HG02610 (cell line): ENCODE measurements at regions not wholly inside any gene's neighbourhood (a gene's known extent, or its start where the extent isn't known, plus 50 kb on each side); places are given as distances from the start of the nearest gene placed in this dataset.
"Not testable (repeated sequence)": the region's sequence is repeated elsewhere in the genome, so short reads cannot be mapped to it uniquely, and the experiment has no call there.

Experiments used
- ATAC-seq: cut with Tn5 transposase; IDR thresholded peaks from one replicate; pipeline ENCODE4 v1.9.1; 2021; ENCODE audit warnings: mild to moderate bottlenecking, moderate library complexity; ENCODE audit not compliant: unreplicated experiment

DNA sequence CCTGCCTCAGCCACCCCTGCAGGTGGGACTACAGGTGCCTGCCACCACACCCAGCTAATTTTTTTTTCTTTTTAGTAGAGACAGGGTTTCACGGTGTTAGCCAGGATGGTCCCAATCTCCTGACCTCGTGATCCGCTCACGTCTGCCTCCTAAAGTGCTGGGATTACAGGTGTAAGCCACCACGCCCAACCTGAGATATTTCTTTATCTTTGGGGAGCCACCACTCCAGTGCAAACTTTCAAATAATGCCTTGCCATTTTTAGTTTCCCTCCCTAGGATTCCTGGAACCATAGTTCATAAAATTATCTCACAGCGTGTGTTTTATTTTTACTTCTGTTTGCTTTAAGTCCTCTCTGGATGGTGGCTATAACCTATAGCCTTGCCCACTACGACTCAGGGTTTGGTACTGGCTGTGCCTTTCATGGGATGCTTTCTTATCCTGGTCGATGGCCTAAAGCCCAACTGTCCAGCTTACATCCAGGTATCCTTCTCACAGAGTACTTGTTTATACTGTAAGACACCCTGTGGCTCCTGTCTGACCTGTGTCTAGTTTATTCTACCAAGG lies 374.7 kb upstream of the NPAP1 start:
- ATAC-seq: not testable (repeated sequence)

DNA sequence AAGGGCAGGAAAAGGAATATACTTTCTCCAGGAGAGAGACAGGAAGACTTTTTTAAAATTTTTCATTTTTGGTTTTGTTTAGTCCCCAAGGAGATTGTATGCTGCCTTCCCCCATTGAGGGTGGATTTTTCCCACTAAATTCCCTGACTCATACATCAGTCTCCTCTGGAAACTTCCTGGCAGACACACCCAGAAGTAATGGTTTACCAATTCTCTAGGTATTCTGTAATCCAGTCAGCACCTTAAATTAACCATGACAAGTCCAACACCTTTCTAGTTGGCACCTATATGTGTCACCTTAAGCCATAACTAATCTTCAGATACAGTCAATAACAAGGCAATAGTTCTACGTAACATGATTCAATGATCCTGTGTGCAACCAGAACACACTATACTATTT lies 373.6 kb upstream of the NPAP1 start:
- not testable (repeated sequence) for ATAC-seq

DNA sequence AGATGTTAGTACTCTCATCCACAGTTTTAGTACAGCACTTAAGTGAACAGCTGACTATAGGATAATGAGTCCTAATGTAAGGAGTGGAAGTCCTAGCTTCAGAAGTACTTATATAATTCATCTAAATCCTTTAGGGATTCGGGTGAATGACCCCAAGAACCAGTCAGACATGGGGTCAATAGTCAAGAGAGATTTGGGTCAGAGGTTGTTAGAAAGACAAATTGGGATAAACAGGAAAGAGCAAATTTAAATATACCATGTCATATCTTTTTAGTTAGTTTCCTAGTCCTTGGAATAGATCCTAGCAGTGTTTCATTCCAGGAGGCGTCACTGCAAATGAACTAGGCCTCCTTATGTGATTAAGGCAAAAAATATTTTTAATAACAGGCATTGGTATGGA lies 370.8 kb upstream of the NPAP1 start:
- ATAC-seq: not testable (repeated sequence)

DNA sequence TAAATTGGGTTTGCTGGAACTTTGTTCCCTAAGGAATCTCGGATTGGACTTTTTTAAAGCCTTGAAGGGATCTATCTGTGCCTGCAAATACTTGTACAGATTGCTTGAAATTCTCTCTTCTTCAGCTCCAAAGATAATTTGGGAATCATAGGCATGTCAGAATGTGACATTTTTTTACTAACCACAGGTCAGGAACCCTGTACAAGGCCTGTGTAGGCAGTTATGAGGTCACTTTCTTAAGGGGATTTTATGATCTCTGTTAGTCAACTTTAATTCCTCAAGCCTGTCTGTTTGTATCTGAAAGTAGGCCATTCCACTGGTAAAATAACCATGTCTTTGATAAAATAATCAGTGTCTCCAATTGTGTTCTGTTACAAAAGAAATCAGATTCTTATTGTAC lies 369.9 kb upstream of the NPAP1 start:
- ATAC-seq: not testable (repeated sequence)

DNA sequence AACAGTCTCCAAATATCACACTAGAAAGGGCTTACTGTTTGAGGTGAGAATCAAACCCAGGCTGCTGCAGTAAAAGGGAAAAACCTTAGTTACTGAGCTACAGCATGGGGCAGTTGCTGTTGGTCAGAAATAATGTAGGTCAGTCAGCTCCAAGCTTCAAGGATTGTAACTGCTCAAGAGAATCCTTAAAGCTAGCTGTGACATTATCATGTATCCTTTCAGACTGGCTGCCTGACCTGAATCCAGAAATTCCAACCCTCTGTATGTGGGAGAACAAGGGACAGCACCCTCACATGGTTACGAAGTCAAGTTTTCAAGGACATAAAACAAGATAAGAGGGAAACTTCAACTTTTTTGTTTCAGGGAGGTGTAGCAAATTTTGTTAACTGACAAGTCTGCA lies 365.9 kb upstream of the NPAP1 start:
- not testable (repeated sequence) for ATAC-seq

DNA sequence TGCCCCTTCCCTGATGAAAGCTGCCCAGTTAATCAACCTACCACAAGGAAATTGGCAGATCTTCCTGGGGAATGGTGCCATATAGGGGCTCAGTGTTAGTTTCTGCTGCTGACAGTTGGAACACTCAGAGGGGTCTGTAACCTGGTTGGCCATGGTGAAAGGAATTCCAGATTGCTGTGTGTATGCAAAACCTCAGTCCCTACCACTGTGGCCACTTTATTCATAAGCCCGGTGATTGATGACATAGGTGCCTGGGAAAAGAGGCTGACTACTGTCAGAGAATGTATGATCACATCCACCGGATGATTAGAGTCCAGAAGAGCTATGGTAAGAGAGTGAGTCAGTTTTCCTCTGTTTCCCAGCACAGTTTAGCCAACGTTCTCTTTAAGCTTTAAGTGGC lies 363.9 kb upstream of the NPAP1 start:
- not testable (repeated sequence) for ATAC-seq

DNA sequence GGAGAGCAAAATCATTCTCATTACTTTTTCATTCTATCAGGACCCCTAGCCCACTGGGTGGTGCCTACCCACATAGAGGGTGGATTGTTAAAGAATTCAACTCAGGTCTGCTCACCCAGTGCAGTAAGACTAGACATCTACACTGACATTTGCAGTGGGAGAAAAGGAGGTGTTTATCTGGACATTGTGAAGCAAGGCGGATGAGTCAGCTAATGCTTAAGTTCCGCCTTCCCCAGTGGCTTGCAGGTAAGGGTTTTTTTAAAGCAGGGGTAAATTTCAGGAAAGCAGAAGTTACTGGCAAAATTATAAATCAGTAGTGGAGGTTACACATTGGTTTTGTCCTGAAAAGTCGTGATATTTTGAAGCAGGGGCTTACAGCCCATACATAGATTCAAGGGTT lies 359.2 kb upstream of the NPAP1 start:
- not testable (repeated sequence) for ATAC-seq

DNA sequence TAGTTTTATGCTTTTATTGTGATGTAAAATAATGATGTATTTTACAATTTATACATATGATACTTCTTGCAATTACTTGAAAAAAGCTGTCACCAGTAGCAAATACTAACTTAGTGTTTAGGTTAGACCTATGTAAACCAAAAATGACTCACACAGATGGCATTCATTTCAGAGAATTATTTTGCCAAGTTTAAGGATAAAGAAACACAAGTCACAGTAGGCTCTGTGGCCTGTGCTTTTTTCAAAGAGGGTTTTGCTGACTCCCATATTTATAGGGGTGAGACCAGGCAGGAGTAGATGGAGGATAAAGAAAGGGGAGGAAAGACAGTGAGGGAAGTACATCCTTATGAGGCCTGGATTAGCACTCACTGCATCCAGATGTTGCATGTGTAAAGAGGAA lies 356.6 kb upstream of the NPAP1 start:
- ATAC-seq: no peak

DNA sequence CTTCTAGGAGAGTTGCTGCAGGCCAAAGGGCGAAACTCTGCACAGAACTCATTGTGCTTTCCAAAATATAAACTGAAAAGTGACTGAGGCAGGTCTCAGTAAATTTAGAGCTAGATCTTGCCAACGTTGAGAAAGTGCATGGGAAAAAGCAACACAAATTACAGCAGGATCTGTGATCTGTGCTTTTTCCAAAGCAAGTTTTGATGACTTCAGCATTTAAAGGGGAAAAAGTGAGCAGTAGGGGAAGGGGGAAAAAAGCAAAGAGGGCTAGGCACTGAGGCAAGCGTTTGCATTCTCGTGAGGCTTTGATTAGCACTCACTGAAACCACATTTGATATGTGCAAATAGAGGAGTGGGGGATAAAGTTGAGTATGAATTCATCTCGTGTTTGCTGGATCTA lies 351.5 kb upstream of the NPAP1 start:
- not testable (repeated sequence) for ATAC-seq

DNA sequence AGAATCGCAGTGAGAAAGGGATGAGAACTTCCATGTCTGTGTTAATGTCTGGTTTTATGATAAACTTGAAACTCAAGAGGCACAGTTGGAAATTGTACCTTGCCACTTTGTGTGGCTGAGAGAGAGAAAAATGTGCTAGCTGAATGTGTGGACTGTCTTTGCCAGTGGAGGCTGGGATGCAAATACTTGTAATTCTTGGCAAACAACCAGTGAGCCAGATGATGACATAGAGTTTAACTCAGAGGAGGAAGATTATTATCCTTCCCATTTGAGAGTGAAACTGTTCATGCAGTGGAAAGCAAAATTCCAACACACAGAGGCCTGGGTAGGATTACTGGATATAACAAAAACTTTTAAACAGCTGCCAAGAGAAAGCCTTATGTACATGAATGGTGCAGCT lies 349.1 kb upstream of the NPAP1 start:
- ATAC-seq: not testable (repeated sequence)

DNA sequence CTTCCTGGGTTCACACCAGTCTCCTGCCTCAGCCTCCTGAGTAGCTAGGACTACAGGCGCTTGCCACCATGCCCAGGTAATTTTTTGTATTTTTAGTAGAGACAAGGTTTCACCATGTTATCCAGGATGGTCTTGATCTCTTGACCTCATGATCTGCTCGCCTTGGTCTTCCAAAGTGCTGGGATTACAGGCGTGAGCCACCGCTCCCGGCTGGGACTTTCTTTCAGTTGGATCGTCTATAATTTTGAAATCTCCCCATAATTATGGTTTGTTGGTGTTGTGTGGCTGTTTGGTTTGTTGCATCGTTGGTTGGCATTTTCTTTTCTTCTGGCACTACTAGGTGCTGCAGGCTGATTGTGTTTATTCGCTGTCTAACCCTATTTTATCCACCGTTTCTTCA lies 343.6 kb upstream of the NPAP1 start:
- not testable (repeated sequence) for ATAC-seq

DNA sequence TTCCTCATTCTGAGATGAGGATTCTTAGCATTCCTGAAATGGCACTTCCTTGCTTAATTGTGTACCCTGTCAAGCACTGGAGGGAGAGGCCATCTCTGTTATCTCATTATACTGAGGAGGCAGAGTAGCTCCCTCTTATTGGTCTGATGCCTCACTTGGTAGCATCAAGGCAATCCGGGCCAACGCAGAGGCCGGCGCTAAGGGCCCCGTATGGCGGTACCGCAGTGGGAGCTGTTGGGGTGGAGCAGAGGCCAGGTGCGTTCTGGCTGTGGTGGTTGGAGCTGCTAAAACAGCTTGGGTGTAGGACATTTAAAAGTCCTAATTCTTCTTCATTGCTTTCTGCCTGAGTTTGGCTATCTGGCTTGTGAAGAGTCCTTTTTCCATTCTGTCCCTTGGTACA lies 333.7 kb upstream of the NPAP1 start:
- ATAC-seq: not testable (repeated sequence)

DNA sequence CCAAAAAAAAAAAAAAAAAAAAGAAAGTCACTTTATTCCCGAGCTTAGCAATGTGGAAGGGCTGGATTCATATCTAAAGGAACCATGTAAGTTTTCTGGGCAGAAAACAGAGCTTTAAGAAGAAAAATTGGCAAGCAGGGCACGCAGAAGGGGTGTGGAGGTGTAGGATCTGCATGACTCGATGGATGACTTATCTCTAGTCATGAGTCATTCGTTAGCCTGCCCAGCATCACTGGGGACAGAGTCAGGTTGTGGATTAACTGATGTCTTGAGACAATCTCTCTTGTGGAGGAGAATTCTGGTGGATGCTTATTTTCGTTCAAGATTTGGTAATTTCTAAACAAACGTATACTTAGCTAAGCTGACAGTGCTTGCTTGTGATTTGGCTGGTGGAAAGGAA lies 322.8 kb upstream of the NPAP1 start:
- not testable (repeated sequence) for ATAC-seq

DNA sequence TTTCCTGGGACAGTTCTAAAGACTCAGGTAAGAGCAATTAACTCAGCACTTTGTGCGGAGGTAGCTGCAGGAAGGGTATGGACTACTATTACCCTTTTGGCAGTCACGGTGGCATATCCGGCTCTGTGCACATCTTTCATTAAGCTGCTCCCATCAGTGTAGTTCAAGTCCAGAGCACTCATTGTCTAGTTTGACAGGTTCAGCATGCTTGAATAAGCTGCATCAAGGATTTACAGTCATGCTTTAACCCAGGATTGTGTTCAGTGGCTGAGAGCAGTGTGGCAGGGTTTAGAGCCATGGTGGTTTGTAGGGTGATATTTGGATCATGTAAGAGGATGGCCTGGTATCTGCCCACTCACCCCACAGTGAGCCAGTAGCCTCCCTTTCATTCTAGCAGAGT lies 294.5 kb upstream of the NPAP1 start:
- not testable (repeated sequence) for ATAC-seq

DNA sequence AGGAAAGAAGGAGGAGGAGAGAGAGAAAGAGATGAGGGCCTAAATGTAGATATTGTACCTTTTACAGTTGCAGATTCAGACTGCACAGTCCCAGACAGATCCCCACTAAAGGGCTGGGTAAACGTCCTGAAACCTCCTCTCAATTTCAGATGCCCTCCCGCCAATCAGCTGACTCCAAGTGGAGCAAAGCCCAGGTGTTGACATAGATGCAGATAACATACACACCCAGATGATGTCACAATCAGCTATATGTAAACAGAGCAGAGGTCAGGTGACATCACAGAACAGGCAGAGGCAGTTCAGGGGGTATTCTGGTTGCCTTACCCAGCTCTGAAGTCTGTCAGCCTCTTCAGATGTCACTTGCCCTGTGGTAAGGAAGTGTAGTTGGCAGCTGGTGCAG lies 290.3 kb upstream of the NPAP1 start:
- ATAC-seq: not testable (repeated sequence)

DNA sequence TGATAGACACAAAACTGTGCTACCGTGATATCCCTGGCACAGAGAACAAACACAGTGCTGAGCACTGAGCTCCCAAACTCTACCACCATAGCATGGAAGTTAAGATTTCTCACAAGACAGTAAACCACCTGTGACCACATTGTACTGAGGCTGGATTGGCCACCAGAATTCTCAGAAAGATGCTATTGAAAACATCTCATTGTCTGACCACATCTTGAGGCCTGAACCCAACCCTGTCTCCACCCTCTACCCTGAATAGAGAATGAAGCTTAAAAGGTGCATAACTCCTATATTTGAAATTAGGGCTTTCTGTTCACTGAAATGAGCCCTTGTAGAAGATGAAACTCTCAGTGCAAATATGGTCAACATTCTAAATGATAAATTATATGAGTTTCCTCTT lies 281.3 kb upstream of the NPAP1 start:
- ATAC-seq: no peak

DNA sequence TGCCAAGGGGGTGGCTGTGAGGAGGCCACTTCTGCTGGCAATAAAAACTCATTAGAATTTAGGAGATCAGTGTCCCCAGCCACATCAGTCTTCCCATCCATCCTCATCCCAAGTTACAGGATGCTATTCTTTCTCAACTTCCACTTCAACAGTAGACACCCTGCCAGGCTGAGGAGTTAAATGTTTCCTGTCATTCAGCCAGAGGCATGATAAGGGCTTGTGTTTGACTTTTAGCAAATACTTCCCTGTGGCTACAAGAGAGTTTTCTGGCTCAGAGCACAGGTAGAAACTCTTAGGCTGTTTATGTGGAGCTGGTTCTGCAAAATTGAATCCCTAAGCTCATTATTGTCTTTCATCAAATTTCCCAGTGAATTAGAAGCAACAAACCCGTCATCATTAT lies 262.9 kb upstream of the NPAP1 start:
- ATAC-seq: not testable (repeated sequence)

DNA sequence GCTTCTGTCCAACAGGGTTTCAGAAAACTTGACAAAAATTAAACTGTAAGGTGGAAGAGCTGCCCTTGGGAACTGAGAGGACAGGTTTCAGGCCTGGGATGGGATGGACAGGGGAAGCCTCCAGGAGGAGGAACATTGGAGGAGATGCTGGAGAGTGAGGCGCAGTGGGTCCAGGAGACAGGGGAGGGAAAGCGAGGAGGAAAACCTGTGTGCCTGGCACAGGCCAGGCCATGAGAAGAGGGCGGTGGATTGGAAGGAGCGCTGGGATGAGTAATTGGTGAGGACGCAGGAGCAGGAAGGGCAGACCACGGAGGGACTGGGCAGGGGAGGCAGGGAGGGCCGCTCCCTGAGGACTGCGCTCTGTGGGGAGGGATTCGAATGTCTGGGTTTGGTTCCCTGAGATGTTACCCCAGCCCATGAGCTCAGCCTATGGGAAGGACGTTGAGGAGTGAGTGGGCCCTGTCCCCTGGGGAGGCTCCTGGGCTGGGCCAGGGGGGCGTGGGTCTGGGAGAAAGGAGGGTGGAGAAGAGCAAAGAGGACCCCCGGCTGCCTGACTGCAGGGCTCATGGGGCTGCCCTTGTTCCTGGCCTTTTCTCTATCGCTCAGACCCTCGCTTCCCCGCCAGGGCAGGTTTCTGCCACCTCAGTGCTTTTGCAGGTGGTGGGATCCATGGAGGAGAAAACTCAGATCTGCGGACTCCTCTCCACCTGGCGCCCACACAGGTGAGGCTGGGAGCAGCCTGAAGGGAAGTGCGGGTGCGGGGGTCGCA lies 249.1 kb upstream of the NPAP1 start:
- ATAC-seq: not testable (repeated sequence)

DNA sequence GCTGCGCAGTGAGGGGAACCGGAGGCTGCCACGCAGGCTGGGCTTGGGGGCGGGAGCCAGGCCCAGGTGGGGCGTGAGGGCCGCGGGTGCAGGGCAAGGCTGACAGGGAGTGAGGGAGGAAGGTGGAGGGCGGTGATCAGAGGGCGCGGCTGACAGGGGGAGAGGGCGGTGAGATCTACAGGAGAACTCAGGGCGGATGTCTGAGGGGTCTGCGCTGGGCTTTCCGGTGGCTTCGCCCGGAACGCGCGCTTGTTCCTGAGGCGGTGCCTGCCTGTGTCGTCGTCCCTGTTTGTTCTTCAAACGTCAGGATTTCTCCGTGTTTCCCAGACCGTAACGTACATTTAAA lies 248.5 kb upstream of the NPAP1 start:
- not testable (repeated sequence) for ATAC-seq

DNA sequence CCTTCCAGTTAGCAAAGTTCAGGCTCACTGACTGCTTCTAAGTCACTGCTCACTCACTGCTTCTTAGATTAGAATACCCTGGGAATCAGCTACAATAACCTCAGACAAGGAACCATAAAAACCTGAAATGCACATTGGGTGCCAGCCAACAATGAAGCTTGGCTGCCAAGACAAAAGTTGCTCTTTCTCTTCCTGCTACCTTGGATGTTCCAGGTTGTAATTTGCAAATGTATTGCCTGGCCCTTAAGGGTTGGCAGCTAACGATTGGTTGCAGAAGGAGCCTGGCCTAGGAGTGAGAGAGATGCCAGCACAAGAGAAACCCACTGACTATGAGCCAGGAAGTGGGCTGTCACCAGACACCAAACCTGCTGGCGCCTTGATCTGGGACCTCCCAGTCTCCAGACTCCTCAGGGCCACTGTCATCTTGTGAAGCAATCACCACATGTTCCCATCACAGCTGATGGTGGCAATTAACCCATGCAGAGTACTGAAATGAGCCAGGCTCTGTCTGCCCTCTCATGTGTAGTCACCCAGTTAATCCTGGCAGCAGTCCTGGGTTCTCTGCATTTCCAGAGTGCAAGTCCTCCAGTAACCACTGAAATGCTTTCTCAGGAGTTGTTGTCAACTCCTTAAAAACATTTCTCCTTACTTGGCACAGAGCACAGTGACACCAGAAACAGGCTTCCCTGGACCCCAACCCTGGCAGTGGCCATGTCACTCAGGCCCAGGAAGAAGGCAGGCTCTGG lies 240.3 kb upstream of the NPAP1 start:
- not testable (repeated sequence) for ATAC-seq

DNA sequence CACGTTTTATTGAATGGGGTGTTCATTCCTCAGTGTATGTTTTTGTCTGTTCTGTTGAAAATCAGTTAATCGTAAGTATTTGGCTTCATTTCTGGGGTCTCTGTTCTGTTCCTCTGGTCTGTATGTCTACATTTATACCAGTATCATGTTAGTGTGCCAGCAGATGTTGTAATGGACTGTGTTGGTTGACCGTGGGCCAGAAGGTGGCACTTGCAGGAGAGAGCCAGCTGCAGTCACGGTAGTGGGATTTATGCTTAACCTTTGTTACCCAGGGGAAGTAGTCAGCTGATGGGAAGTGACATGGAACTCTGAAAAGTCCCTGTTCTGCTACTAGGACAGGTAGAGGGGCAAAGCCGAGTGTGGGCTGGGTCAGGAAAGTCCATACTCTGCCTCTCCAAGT lies 238.3 kb upstream of the NPAP1 start:
- ATAC-seq: not testable (repeated sequence)

DNA sequence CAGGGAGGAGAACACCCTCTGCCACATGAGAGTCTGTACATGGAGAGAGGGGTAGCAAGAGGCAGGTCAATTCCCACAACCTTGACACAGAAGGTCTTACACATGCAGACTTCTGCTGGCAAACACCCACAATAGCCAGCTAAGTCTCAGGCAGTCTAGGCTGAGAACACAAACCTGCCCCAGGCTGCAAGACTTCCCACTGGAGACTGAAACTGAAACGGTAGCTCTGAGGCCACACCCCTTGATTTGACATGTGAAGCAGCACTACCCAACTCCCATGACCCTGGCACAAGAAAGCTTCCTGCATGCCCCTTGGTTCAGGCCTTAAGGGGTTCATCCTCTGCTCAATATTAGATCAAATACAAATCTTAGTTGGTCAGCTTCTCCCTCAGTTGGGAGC lies 237.8 kb upstream of the NPAP1 start:
- not testable (repeated sequence) for ATAC-seq
